NCI-H526 treated with DMSO at 0.1 percent for 48 hours (cell line): ENCODE measurements at regions not wholly inside any gene's neighbourhood (a gene's known extent, or its start where the extent isn't known, plus 50 kb on each side); places are given as distances from the start of the nearest gene placed in this dataset.
"Not testable (repeated sequence)": the region's sequence is repeated elsewhere in the genome, so short reads cannot be mapped to it uniquely, and the experiment has no call there.

Experiments used
- DNase-seq: peaks from one replicate; lab custom pipeline; 2025; lab: John Stamatoyannopoulos, UW

DNA sequence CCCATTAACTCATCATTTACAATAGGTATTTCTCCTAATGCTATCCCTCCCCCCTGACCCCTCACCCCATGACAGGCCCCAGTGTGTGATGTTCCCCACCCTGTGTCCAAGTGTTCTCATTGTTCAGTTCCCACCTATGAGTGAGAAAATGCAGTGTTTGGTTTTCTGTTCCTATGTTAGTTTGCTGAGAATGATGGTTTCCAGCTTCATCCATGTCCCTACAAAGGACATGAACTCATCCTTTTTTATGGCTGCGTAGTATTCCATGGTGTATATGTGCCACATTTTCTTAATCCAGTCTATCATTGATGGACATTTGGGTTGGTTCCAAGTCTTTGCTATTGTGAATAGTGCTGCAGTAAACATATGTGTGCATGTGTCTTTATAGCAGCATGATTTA lies 378.3 kb downstream of the HLX start:
- DNase-seq = not testable (repeated sequence)

DNA sequence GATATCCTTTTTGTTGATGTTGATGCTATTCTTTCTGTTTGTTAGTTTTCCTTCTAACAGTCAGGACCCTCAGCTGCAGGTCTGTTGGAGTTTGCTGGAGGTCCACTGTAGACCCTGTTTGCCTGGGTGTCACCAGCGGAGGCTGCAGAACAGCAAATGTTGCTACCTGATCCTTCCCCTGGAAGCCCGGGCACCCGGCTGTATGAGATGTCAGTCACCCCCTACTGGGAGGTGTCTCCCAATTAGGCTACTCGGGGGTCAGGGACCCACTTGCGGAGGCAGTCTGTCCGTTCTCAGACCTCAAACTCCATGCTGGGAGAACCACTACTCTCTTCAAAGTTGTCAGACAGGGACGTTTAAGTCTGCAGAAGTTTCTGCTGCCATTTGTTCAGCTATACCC lies 383.4 kb downstream of the HLX start:
- DNase-seq = not testable (repeated sequence)

DNA sequence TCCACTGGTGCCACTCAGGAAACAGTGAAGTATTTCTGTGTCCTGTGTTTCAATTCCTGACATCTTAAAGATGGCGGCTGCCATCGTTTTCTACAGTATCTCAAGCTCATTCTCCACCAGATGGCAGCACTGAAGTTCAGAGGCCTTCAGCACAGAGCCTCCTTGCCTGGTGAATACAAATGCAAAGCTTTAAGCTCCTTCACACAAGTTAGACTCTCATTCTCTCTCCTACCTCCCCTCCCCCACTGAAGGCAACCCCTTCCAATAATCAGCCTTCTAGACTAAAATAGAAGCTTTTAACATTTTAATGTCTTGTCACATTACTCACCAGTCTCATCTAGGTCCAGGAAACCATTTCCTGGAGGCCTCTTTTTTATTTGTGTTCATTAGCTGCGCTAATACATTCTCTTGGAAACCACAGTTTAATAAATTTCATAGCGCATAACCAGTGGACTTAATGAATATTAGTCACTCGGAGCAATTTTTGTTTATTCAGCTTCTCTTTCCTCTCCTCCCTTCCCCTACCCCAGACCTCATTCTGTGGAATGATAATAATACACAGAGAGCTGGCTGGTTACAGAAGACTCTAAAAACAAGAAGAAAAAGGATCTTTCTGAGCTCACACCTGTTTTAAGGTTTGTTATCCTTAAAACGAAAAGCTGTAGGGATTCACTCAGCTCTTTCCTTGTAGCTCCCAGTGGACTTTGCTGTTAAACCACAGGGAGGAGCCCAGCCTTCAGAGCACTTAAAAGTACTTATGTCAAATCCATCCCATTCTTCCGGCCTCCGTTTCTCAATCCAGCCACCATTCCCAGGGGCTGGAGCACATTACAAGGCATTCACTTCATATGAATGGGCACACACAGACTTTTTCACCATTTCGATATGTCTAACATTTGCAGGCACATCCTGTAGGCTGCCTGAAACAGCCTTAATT lies 384.9 kb downstream of the HLX start:
- DNase-seq = peak; percentile 23

- no peak for DNase-seq
Observed at GRCh38 chr1:221264848-221265247, 385.6 kb downstream of the HLX start.

- no peak for DNase-seq
Observed at GRCh38 chr1:221268295-221268694, 389.1 kb downstream of the HLX start.

DNA sequence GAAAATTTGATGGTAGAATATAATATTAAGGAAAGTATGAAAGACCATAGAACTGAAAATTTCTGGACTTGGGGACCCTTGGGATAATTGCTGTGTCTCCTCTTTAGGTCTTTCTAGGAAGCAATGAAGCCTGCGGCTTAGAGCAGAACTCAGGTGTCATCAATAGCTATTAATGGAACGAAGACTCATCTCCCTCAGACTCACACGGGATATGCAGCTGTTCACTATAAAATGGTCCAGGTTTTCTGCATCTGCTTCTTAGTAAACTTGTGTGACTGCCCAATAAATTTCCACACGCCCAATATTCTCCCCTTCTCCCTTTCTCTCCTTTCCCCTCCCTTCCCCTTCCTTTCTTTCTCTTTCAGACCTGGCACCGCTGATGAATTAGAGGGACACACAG lies 392.5 kb downstream of the HLX start:
- no peak for DNase-seq

DNA sequence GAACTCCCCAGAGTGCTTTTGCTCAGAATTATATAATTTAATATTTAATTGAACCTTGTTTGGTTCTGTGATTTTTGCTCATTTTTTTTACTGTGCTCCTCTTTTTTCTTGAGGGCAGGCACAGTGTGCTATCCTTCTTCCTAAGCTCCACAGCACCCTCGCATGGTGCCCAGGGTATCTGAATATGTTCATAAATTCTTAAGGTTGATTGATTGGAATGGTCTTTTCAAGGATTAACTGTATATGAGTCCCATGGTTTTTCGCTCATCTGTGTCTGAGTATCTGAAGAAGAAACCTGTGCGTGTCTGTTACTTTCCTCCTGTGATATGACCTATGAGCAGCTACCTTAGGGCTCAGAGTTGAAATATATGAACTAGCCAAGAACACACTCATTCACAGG lies 393.7 kb downstream of the HLX start:
- no peak for DNase-seq

DNA sequence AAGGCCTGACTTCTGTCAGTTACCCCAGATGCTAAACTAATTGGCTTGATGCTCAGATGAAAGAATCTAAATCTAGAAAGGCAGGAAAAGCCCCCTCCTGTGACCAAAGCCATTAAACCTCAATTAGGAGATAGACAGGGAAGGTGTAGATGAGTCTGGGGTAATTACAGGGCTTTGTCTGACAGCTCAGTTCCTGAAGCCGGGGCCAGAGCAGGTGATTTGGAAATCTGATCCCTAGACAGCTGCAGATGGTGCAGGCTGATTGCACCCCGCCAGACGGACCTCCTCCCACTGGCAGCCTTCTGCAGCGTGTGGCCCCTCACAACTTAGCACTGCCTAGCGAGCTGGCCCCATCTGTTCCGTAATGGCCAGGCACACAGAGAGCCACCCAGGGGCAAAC lies 395.1 kb downstream of the HLX start:
- no peak for DNase-seq

GRCh38 chr1:221276896-221277409 lies 397.7 kb downstream of the HLX start:
- DNase-seq = no peak

- no peak for DNase-seq
Observed at GRCh38 chr1:221279146-221279545, 399.9 kb downstream of the HLX start.

DNA sequence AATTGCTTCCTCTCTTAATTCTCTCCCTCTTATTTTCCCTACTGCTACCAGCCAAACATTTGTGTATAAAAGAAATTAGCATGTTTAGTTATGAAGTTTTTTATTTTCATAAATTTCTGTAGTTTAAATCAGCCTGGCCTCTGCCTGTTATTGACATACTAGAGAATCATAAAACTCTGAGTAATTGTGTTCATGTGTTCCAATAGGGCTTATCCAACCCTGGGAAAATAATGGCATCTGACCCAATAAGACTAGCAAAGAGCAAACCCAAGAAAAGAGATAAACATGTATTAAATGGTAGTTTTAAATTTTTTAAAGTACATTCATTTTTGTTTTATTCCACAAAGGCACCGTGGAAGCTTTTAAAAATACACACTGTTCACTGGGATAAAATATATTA lies 404.3 kb downstream of the HLX start:
- no peak for DNase-seq

DNA sequence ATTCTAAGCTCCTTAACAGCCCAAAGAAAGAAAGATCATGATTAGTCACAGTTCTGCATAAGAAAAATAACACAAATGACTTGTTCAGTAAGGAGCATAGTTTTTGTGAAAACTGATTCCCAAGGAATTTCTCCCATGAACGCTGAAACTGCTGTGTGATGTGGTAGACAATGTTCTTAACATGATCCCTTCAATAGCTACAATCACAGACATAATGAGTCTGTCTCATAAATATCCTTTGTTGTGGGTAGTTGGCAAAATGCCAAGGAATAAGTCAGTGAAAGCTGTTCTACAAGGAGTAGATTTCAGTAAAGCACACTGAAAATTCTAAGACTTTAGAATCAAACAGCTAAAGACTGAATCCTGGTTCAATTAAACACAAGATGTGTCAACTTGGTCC lies 404.8 kb downstream of the HLX start:
- no peak for DNase-seq

DNA sequence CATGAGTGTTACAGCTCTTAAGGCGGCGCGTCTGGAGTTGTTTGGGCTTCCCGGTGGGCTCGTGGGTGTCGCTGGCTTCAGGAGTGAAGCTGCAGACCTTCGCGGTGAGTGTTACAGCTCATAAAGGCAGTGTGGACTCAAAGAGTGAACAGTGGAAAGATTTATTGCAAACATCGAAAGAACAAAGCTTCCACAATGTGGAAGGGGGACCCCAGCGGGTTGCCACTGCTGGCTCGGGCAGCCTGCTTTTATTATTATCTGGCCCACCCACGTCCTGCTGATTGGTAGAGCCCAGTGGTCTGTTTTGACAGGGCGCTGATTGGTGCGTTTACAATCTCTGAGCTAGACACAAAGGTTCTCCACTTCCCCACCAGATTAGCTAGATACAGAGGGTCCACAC lies 405.7 kb downstream of the HLX start:
- not testable (repeated sequence) for DNase-seq

- DNase-seq = not testable (repeated sequence)
Observed at GRCh38 chr1:221285458-221286210, 406.4 kb downstream of the HLX start.

GRCh38 chr1:221286399-221286798 lies 407.2 kb downstream of the HLX start:
- no peak for DNase-seq

- no peak for DNase-seq
Observed at GRCh38 chr1:221289103-221289502, 409.9 kb downstream of the HLX start.

DNA sequence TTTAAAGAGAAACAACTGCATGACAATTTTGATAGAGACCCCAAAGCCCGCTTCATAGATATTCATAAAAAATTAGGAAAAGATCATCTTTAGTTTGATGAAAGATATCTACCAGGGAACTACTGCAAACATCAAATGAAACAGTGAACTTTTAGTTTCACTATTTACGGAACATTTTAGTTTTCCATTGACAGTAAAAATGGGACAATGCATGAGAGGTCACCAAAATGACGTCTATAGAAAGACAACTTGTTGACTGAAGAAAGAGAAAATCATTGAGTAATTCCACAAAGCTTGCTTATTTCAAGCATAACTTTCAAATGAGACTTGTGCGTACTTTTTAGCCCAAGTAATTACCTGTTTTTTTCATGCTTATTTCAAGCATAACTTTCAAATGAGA lies 411.4 kb downstream of the HLX start:
- DNase-seq = no peak

DNA sequence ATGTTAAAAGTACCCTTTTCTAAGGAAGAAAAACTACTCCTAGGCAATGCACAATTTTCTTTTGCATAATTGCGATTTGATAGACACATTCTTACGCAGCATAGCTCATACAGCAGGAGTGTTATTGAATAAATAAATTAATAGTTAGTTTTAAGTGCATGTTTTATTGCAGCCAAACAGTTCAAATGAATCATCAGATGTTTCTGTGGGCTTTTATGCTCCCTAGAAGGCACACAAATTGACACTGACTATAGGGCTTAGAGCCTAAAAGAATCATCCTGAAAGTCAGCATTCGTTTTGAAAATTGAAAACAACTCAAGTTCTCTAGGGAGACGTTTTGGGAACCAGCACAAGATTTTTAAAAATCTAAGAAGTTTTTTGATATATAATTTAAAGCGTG lies 411.9 kb downstream of the HLX start:
- DNase-seq = no peak

DNA sequence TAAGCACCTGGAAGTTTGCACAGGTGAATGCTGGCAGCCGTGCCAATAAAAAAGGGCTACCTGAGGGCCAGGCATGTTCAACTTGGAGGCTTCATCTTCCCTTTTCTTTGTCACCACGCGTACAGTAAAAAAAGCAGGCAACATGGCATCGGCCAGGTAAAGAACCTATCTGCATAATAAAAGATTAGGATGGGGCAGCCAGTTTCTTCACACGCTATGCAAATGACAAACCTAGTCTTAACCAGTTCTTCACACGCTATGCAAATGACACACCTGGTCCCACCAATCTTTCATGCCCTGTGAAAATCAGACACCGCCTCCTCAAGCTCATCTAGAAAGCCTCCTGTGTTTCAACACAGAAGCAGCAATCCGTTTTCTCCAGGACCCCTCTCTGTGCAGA lies 413.4 kb downstream of the HLX start:
- DNase-seq = peak; percentile 24

DNA sequence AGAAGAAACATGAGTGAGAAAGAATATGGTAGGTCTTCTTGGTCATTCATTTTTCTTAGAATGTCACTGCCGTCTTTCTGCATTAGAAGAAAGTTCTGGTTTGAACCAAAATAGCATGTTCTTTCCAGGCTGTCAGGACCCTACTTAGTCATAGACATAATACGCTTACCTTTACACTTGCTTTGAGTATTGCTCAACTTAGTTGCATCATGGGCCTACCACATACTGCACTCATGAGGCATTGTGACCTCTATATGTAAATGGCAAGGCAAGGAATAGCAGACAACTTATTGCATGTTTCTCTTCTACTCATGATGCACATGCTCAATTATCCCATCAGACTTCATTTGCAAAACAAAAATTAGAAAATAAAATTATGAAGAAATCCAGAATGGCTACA lies 415.0 kb downstream of the HLX start:
- DNase-seq = no peak

- no peak for DNase-seq
Observed at GRCh38 chr1:221302357-221302756, 423.1 kb downstream of the HLX start.

GRCh38 chr1:221302810-221303209 lies 423.6 kb downstream of the HLX start:
- DNase-seq = no peak

GRCh38 chr1:221303623-221304022 lies 424.4 kb downstream of the HLX start:
- no peak for DNase-seq
